Vagina (tissue), 2 donors: ENCODE measurements at regions not wholly inside any gene's neighbourhood (a gene's known extent, or its start where the extent isn't known, plus 50 kb on each side); places are given as distances from the start of the nearest gene placed in this dataset.

Experiments used
- POLR2A ChIP-seq, 2 donors: fragments of 450-650 bp; IDR thresholded peaks; one replicate each; pipeline ENCODE4 v1.6.1; 2017; ENCODE audit warnings: antibody characterized with exemption in 2 of 2, mild to moderate bottlenecking in 2 of 2, moderate library complexity in 2 of 2
- POLR2AphosphoS5 ChIP-seq, 2 donors: sonication (generic); formaldehyde crosslinking; IDR thresholded peaks; one replicate each; pipeline ENCODE4 v1.9.0; 2017; ENCODE audit warnings: antibody characterized with exemption in 2 of 2, mild to moderate bottlenecking in 2 of 2, low read depth in 1 of 2; ENCODE audit not compliant: insufficient read depth in 1 of 2
- TF ChIP-seq, protein P1 (sequence below), 3 experiments: fragments of 450-650 bp in 2 of 3; fragments of 200-600 bp in 1 of 3; sonication (generic) in 1 of 3; IDR thresholded peaks; one replicate each; pipeline ENCODE4 v1.5.1; 2017 to 2019; ENCODE audit warnings: antibody characterized with exemption in 3 of 3, mild to moderate bottlenecking in 2 of 3, moderate library complexity in 2 of 3

GRCh38 chr1:196063952-196064351 lies 544.3 kb downstream of the KCNT2 start:
- TF ChIP-seq, protein P1, sequence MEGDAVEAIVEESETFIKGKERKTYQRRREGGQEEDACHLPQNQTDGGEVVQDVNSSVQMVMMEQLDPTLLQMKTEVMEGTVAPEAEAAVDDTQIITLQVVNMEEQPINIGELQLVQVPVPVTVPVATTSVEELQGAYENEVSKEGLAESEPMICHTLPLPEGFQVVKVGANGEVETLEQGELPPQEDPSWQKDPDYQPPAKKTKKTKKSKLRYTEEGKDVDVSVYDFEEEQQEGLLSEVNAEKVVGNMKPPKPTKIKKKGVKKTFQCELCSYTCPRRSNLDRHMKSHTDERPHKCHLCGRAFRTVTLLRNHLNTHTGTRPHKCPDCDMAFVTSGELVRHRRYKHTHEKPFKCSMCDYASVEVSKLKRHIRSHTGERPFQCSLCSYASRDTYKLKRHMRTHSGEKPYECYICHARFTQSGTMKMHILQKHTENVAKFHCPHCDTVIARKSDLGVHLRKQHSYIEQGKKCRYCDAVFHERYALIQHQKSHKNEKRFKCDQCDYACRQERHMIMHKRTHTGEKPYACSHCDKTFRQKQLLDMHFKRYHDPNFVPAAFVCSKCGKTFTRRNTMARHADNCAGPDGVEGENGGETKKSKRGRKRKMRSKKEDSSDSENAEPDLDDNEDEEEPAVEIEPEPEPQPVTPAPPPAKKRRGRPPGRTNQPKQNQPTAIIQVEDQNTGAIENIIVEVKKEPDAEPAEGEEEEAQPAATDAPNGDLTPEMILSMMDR (IDR thresholded peaks at IDR 0.05): no peak
- TF ChIP-seq POLR2A (IDR thresholded peaks at IDR 0.05) (no peak), POLR2AphosphoS5 (IDR thresholded peaks at IDR 0.05; ENCODE audit: insufficient read depth in 1 of 2, low read depth in 1 of 2) (no peak)
